B cell (primary cell): ENCODE measurements at regions not wholly inside any gene's neighbourhood (a gene's known extent, or its start where the extent isn't known, plus 50 kb on each side); places are given as distances from the start of the nearest gene placed in this dataset.

ENCODE experiments used
- EZH2 ChIP-seq: IDR thresholded peaks from 2 replicates; pipeline ENCODE4 v1.6.1; 2012; ENCODE audit warnings: borderline replicate concordance, low read depth, mild to moderate bottlenecking, moderate library complexity, low read length; ENCODE audit not compliant: insufficient read depth, poor library complexity, severe bottlenecking
- TF ChIP-seq, protein P1 (sequence below): fragments of 200-600 bp; IDR thresholded peaks from one replicate; pipeline ENCODE4 v1.8.0; 2022; ENCODE audit warnings: antibody characterized with exemption, mild to moderate bottlenecking

DNA sequence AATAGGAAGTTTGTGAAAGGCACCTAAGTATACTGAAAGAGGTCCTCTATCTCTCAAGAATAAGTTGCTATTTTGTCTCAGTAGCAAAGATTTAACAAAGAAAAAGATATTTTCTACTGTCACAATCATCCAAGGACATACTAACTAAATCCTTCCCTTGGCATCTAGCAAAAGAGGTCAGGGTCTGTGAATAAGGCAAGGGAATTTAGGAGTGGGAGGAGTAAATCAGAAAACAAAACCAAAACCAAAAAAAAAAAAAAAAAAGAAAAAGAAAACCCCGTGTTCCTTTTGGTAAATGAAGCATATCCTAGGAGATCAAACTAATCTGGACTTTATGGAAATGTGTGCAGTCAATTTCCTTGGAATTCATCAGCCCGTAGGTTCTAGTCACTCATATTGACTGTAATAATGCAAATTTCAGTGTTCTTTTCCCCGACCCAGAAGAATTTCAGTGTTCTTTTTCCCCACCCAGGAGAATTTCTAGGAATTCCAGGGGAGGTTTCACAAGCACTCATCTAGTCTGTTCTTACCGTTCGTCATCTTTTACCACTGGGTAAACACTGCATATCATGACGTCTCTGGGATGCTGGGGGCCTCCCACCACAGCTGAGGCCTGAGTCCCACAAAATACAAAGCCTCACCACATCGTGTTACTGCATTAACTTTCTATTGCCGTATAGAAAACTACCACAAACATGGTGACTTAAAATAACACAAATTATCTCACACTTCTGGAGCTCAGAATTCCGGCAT is 113.8 kb upstream of the CCDC54 start:
- no peak for TF ChIP-seq EZH2
- TF ChIP-seq, protein P1, sequence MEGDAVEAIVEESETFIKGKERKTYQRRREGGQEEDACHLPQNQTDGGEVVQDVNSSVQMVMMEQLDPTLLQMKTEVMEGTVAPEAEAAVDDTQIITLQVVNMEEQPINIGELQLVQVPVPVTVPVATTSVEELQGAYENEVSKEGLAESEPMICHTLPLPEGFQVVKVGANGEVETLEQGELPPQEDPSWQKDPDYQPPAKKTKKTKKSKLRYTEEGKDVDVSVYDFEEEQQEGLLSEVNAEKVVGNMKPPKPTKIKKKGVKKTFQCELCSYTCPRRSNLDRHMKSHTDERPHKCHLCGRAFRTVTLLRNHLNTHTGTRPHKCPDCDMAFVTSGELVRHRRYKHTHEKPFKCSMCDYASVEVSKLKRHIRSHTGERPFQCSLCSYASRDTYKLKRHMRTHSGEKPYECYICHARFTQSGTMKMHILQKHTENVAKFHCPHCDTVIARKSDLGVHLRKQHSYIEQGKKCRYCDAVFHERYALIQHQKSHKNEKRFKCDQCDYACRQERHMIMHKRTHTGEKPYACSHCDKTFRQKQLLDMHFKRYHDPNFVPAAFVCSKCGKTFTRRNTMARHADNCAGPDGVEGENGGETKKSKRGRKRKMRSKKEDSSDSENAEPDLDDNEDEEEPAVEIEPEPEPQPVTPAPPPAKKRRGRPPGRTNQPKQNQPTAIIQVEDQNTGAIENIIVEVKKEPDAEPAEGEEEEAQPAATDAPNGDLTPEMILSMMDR: no peak
